ENCODE measurements at regions not wholly inside any gene's neighbourhood (a gene's known extent, or its start where the extent isn't known, plus 50 kb on each side); places are given as distances from the start of the nearest gene placed in this dataset.
"Not testable (repeated sequence)": the region's sequence is repeated elsewhere in the genome, so short reads cannot be mapped to it uniquely, and the experiment has no call there.

GRCh38 chr4:126766241-126766640, 866.5 kb upstream of the INTU start:
- WGBS, 2 donors, result 10 to 18% methylated on average over 2 of the region's 2 CpGs
- no peak for DNase-seq (ENCODE audit: low spot score in 2 of 2)
- TF ChIP-seq POLR2A (IDR thresholded peaks at IDR 0.05) (no peak), CTCF (IDR thresholded peaks at IDR 0.05) (no peak)
- intact Hi-C loops (cut with DNase I; ENCODE audit: low total_unique reads), result no loop called here
- no peak overlapping the region for H3K4me3 ChIP-seq (ENCODE audit: low read depth, poor library complexity, severe bottlenecking)

- DNase-seq (ENCODE audit: low spot score in 2 of 2), result no peak
- intact Hi-C loops (cut with DNase I; ENCODE audit: low total_unique reads), result no loop called here
- H3K4me3 ChIP-seq (ENCODE audit: low read depth, poor library complexity, severe bottlenecking), result no peak overlapping the region
- TF ChIP-seq POLR2A (IDR thresholded peaks at IDR 0.05), result no peak
- no peak for TF ChIP-seq CTCF (IDR thresholded peaks at IDR 0.05)
Observed at GRCh38 chr4:126768338-126768737, 864.4 kb upstream of the INTU start.

- intact Hi-C loops (cut with DNase I; ENCODE audit: low total_unique reads); DNase-seq (ENCODE audit: low spot score in 2 of 2): not testable (repeated sequence)
Observed at GRCh38 chr4:126770811-126771553, 861.8 kb upstream of the INTU start.

GRCh38 chr4:126771618-126772017, 861.1 kb upstream of the INTU start:
- intact Hi-C loops (cut with DNase I; ENCODE audit: low total_unique reads); DNase-seq (ENCODE audit: low spot score in 2 of 2); H3K4me3 ChIP-seq (ENCODE audit: low read depth, poor library complexity, severe bottlenecking): not testable (repeated sequence)
- WGBS, 2 donors, result 66 to 69% methylated on average over 5 of the region's 5 CpGs

More at GRCh38 chr4:126770811-126771553, 861.8 kb upstream of the INTU start:
- not testable (repeated sequence) for H3K4me3 ChIP-seq (ENCODE audit: low read depth, poor library complexity, severe bottlenecking)
- 95 to 96% methylated on average over 44 to 45 of the region's 46 CpGs for WGBS, 2 donors

- intact Hi-C loops (cut with DNase I; ENCODE audit: low total_unique reads), result no loop called here
- TF ChIP-seq POLR2A (IDR thresholded peaks at IDR 0.05) (no peak), CTCF (IDR thresholded peaks at IDR 0.05) (no peak)
- 37 to 43% methylated on average over 3 of the region's 3 CpGs for WGBS, 2 donors
- DNase-seq (ENCODE audit: low spot score in 2 of 2), result no peak
- no peak overlapping the region for H3K4me3 ChIP-seq (ENCODE audit: low read depth, poor library complexity, severe bottlenecking)
Observed at GRCh38 chr4:126772662-126773061, 860.1 kb upstream of the INTU start.

- WGBS, 2 donors, result 84 to 88% methylated on average over 5 of the region's 5 CpGs
- intact Hi-C loops (cut with DNase I; ENCODE audit: low total_unique reads), result no loop called here
- no peak overlapping the region for H3K4me3 ChIP-seq (ENCODE audit: low read depth, poor library complexity, severe bottlenecking)
- DNase-seq (ENCODE audit: low spot score in 2 of 2), result no peak
- no peak for TF ChIP-seq POLR2A (IDR thresholded peaks at IDR 0.05)
- no peak for TF ChIP-seq CTCF (IDR thresholded peaks at IDR 0.05)
Observed at GRCh38 chr4:126775485-126776106, 857.2 kb upstream of the INTU start.

GRCh38 chr4:126776361-126776760, 856.4 kb upstream of the INTU start:
- DNase-seq (ENCODE audit: low spot score in 2 of 2), result no peak
- TF ChIP-seq POLR2A (IDR thresholded peaks at IDR 0.05) (no peak), CTCF (IDR thresholded peaks at IDR 0.05) (no peak)
- intact Hi-C loops (cut with DNase I; ENCODE audit: low total_unique reads), result no loop called here
- 45 to 47% methylated on average over 5 of the region's 5 CpGs for WGBS, 2 donors
- H3K4me3 ChIP-seq (ENCODE audit: low read depth, poor library complexity, severe bottlenecking), result no peak overlapping the region

All from lower leg skin (tissue), 4 donors.